ENCODE measurements at regions not wholly inside any gene's neighbourhood (a gene's known extent, or its start where the extent isn't known, plus 50 kb on each side); places are given as distances from the start of the nearest gene placed in this dataset.

- TF ChIP-seq CTCF (IDR thresholded peaks at IDR 0.05) (no peak), POLR2A (IDR thresholded peaks at IDR 0.05) (no peak)
These were observed 60.3 kb upstream of the PTPN1 start for GRCh38 chr20:50449738-50450492.

Data from adrenal gland (tissue), 5 donors.